Coronary artery (tissue), 2 donors: ENCODE measurements at regions not wholly inside any gene's neighbourhood (a gene's known extent, or its start where the extent isn't known, plus 50 kb on each side); places are given as distances from the start of the nearest gene placed in this dataset.

ENCODE experiments used
- DNase-seq: peaks from one replicate; pipeline ENCODE4 v3.0.0-alpha.2; 2017; ENCODE audit warnings: low spot score
- H3K27ac ChIP-seq, 2 donors: fragments of 200-600 bp; sonication (generic); one replicate each; pipeline ENCODE4 v1.5.1; 2016 to 2019
- H3K4me3 ChIP-seq: fragments of 200-600 bp; sonication (generic); 2 replicates; pipeline ENCODE4 v1.5.1; 2016; ENCODE audit warnings: mild to moderate bottlenecking, moderate library complexity
- TF ChIP-seq, protein P1 (sequence below): fragments of 200-600 bp; sonication (generic); IDR thresholded peaks from one replicate; pipeline ENCODE4 v1.5.1; 2019; ENCODE audit warnings: antibody characterized with exemption

DNA sequence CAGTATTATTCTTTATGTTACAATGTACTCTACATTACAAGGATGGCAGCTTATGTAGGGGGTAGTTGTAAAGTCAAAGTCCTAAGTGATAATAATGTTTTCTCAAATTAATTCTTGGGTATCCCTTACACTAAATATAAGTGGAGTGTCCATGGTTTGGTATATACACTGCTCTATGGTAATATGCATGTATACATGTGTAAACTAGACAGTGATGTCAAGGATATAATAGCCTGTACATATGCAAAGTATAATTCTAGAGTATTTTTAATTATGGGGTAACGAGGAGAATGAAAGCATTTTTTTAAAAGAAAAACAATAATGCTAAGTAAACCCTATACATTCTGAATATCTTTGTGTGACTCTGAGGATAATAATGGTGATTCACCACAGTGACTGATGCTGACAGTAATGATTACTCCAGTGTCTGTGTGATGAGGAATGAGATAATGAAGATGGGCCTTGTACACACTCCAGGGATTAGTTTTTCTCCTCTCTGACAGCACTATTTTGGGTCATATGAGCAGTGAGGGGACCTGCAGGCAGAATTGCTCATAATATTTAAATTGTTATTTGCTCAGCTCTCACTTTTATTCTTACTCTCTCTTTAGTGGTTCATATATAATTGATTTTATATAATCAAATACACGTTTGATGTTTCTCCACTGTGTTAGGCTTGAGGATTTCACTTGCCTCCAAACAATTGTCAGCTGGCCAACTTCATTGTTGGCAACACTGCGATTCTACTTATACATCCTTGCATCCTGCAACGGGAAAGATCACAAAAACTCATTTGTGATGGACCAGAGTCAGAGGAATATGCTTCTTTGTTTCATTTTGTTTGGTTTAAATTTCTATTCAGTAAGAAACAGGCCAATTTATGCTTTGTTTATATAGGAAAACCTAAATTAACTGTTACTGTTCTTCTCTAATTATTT, 88.2 kb downstream of the NREP start:
- Histone ChIP-seq H3K4me3 (no peak overlapping the region), H3K27ac (no peak overlapping the region)
- TF ChIP-seq, protein P1, sequence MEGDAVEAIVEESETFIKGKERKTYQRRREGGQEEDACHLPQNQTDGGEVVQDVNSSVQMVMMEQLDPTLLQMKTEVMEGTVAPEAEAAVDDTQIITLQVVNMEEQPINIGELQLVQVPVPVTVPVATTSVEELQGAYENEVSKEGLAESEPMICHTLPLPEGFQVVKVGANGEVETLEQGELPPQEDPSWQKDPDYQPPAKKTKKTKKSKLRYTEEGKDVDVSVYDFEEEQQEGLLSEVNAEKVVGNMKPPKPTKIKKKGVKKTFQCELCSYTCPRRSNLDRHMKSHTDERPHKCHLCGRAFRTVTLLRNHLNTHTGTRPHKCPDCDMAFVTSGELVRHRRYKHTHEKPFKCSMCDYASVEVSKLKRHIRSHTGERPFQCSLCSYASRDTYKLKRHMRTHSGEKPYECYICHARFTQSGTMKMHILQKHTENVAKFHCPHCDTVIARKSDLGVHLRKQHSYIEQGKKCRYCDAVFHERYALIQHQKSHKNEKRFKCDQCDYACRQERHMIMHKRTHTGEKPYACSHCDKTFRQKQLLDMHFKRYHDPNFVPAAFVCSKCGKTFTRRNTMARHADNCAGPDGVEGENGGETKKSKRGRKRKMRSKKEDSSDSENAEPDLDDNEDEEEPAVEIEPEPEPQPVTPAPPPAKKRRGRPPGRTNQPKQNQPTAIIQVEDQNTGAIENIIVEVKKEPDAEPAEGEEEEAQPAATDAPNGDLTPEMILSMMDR: no peak
- DNase-seq: no peak

DNA sequence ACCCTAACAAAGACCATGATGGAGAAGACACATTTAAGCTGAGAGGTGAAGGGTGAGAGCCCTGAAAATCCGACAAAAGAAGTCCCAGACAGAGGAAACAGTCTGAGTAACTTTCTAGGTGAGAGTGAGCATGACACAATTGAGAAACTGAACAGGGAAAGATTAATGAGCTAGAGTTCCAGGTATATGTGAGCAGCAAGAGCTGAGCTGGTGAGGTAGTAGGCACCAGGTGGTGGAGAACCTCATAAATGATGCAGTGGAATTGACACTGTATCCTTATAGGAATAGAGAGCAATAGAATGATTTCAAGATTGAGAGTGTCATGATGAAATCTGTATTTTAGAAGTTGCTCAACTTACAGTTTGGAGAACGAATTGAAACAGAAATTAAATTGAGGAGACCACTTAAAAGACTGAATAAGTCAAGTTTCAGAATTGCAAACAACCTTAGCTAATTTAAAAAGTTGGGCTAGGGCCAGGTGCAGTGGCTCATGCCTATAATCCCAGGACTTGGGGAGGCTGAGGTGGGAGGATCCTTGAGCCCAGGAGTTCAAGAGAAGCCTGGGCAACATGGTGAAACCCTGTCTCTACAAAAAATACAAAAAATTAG, 89.8 kb downstream of the NREP start:
- Histone ChIP-seq H3K27ac (no peak overlapping the region), H3K4me3 (no peak overlapping the region)
- DNase-seq: no peak
- TF ChIP-seq, protein P1: no peak

DNA sequence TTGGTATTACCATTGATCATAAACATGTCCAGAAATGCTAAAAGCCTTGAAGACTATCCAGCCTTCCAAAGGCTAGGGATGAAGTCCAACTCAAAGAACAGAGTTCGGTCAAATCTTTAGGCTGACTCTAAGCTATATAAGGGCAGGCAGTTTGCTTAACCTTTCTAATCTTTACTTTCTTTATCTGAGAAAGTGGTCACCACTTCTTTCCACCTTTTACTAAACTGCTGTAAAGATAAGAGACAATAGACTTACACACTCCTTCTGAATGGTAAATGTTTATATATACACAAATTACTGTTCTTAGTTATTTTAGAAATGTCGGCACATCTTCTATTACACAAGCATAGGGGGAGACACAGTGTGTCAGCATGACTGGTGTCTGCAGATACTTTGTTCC, 100.4 kb downstream of the NREP start:
- Histone ChIP-seq H3K27ac (no peak overlapping the region), H3K4me3 (no peak overlapping the region)
- TF ChIP-seq, protein P1: no peak
- no peak for DNase-seq

DNA sequence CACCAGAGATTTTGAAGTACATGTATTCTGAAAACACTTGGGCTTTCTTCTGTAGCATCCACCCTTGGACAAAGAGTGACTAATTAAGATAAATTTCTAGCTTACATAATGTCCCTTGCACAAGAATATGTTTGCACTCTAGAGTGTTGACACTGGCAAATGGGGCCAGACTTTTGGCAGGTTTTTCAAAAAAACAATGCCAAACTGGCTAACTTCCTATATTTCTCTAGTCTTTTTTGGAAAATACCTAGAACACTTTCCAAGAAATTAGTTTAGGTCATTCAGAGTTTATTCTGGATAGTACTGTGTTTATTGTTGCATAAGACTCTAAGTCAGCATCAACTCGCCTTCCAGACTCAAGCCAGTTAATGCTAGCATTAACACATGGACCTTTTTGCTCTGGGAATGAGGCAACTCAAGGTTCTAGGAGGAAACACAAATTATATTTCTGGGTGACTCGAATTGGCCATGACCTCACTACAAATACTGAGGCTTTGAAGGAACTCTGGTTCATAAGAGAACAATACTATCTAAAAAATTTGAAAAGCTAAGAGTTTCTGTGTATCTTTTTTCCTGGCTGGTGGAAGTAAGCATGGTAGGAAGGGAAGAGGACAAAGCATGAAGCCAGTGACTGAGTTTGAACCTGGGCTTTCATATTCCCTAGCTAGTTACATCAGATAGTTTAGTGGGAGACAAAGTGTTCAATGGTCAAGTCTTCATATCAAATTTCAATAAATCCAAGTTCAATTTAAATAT, 101.6 kb downstream of the NREP start:
- H3K27ac ChIP-seq: no peak overlapping the region
- TF ChIP-seq, protein P1: no peak
- DNase-seq: no peak
- no peak overlapping the region for H3K4me3 ChIP-seq

DNA sequence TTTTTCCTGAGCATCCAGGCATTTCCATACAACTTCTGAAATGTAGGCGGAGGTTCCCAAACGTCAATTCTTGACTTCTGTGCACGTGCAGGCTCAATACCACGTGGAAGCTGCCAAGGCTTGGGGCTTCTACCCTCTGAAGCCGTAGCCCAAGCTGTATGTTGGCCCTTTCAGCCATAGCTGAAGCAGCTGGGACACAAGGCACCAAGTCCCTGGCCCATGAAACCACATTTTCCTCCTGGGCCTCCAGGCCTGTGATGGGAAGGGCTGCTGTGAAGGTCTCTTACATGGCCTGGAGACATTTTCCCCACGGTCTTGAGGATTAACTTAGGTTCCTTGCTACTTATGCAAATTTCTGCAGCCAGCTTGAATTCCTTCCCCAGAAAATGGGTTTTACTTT, 103.6 kb downstream of the NREP start:
- TF ChIP-seq, protein P1: no peak
- no peak for DNase-seq
- H3K27ac ChIP-seq: no peak overlapping the region
- no peak overlapping the region for H3K4me3 ChIP-seq

DNA sequence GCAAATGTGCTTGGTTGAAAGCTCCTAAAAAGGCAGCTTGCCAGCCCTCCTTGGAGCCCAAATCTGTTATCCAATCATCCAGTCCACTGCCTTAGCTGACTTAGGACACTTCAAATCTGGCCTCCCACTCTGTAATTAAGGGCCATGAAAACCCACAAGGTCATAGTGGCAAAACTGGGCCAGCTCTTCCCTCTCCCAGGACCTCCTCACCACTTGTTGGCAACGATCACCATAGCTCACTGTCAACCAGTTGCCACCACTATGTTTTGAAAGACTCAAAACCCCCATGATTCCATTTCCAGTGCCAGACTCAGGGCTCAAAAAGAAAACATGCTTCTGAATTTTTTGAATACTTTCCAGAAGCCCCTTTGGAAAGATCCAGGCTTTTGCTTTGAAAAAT, 107.5 kb downstream of the NREP start:
- Histone ChIP-seq H3K27ac (no peak overlapping the region), H3K4me3 (no peak overlapping the region)
- TF ChIP-seq, protein P1: no peak
- DNase-seq: no peak
